ENCODE measurements at regions not wholly inside any gene's neighbourhood (a gene's known extent, or its start where the extent isn't known, plus 50 kb on each side); places are given as distances from the start of the nearest gene placed in this dataset.

DNA sequence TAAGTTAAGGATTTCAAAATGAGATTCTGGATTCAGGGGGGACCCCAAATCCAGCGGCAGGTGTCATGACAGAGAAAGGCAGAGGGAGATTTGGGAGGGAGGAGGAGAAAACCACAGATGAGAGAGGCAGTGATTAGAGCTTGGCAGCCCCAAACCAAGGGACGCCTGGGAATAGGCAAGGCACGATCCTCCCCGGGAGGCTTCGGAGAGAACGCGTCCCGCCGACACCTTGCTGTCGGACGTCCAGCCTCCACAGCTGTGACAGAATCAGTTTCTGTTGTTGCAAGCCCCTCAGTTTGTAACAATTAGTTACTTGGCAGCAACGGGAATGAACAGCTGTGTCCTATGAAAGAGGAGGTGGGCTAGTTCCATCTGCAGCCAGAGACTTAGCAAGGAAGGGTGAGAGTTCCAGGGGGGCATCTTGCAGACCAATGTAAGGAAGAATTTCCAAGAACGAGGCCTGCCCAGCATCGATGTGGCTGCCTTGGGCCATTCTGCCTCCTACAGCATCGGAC lies 110.7 kb upstream of the SDK2 start:
- DNase-seq (ENCODE audit: low read depth), result no peak

DNA sequence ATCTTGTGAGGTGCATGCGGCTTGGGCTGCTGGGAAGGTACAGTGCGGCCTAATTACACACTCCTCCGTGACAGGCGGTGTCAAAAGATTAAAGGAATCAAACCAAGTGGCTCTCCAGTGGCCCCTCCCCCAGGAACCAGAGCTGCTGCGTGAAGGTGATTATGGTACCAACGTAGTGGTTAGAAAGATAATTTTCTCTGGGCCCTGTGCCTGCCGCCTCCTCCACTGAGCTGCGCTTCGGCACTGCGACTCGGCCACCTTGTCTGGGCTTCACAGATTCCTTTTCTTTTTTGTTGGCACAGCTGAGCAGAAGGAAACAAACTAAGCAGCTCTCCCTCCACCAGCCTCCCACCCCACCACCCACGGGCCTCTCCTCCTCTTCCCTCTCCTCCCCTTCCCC lies 113.2 kb upstream of the SDK2 start:
- no peak for DNase-seq (ENCODE audit: low read depth)

DNA sequence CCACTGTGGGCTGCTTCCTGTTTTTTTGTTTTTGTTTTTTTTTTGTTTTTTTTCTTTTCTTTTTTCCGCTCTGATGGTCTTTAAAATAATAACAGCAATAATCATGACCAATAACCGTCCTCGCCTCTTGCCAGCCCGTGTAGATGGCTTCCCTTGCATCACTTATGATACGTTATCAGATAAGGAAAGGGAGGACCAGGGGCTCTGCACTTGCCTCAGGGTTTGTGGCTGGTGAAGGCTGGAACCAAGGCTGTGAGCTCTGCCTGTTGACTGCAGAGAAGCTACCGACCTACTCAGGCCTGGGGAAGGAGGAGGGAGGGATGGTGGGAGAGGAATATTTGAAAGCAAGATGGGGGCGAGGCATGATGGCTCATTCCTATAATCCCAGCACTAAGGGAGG lies 114.0 kb upstream of the SDK2 start:
- DNase-seq (ENCODE audit: low read depth), result no peak

DNA sequence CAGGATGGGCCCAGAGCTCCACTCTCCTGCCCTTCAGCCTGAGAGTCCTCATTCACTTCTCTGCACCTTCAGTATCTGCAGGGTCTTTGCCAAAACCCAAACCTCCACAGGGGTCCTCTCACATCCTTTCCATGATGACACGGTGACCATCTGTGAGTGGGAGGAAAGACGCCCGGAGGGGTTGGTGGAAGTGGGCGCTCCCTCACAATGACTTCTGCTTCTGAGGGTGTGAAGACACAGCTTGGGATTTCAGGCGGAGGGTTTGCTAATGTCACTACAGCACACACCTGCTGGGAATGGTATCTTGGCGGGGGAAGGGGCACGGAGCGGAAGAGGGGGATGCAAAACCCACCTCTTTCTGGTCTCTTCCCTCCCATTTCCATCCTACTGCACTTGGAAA lies 115.1 kb upstream of the SDK2 start:
- no peak for DNase-seq (ENCODE audit: low read depth)

DNA sequence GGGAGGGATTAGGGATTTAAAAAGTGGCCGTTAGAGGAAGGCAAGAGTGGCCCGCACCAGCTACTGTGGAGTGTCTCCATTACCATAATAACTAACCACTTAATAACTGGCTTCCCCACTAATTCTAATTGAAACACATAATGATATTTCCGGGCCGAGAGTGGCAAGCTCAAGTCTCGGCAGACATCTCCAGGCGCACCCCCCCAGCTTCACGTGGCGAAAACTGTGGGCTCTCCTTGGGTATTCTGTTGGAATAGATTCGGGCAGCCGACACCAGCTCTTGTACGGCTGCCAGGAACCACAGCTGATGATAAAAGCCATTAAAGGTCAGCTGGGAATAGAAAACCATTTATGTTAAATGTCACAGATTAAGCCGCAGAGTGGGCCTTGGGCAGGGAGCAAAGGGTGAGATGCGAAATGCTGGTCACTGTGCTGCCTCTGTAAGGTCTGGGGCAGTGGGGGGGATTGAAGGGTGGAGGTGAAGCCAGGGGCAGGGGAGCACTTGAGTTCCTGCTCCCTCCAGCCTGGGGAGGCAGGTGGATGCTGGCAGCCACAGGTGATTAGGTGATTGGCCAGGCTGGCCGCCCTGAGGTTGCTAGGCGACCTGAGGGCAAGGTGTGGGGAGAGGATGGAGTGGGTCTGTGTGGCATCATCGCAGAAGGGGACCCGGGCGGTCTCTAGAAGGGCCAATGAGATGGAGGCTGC lies 115.6 kb upstream of the SDK2 start:
- no peak for DNase-seq (ENCODE audit: low read depth)

DNA sequence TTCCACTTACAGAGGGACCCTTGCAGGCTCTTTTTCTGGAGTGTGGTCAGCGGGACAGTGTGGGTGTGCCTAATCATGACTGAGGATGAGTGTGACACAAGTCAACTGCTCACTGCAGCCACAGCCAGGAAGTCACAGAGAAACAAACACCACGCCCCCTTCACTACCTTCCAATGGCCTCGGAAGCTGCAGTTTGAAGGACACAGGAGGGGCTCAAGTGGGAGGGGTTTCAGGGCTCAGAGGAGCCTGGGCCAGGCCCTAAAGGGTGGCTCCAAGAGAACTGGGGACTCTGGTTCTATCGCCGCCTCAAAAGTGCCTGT lies 116.2 kb upstream of the SDK2 start:
- no peak for DNase-seq (ENCODE audit: low read depth)

DNA sequence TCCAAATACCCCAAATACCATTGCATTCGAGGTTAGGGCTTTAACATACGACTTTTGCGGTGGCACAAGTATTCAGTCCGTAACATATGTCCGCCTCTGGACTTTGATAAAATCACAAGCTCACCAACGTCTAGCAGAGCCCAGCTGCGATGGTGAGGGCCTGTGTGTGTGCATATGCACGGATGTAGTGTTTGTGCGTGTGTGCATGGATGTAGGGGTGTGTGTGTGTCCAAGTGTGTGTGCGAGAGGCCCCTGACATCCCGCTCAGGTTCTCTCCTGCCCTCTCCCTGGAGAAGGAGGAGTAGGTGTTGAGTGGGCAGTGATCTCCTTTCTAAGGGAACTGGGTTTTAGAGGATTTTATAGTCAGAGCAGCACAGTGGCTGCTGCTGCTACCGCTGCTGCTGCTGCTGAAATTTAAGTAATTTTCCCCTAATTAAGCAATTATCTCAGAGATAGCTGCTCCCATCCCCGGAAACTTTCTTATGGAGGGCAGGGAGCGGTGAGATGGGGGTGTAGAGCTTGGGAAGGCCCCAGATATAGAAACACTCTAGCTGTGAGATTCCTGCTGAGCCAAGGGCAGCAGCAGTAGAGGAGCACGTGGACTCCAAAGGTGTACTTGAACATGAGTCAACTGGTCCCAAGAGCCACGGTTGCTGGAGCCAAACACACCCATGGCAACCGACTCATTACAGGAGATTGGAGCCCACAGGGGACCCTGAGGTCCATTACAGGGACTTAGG lies 121.7 kb upstream of the SDK2 start:
- DNase-seq (ENCODE audit: low read depth), result no peak

DNA sequence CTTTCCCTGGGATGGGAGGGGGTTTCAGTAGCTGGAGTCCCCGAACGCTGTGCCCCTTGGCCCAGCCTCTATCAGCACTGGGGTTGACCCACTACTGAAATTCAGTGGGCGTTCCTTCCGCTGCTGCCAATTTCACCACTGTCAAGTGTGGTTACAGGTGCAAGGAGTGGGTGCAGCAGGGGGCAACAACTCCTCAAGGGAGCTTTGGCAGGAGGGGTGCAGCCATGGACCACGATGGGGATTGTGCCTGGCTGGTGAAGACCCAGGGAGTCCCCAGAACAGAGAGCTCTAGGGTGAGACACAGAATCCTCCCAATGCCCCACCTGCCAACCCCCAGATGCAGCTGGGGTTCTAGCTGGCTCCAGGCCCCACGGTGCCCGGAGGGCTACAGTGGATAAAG lies 123.5 kb upstream of the SDK2 start:
- no peak for DNase-seq (ENCODE audit: low read depth)

DNA sequence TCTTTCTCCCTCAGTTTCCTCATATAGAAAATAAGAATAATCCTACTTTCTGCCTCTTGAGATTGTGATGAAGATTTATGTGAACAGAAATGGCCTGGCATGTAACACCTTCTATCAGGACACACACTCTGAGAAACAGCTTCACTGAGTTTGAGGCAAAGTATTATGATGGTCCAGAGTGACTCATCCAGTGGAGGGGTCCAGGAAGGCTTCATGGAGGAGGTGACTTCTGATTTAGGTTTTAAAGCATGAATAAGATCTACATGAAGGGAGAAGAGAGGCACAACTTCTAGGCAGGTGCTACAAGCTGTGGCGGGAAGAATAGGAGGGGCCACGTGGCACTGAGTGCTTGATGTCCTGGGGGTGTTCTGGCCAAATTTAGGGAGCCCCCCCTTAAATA lies 124.4 kb upstream of the SDK2 start:
- DNase-seq (ENCODE audit: low read depth), result no peak

DNA sequence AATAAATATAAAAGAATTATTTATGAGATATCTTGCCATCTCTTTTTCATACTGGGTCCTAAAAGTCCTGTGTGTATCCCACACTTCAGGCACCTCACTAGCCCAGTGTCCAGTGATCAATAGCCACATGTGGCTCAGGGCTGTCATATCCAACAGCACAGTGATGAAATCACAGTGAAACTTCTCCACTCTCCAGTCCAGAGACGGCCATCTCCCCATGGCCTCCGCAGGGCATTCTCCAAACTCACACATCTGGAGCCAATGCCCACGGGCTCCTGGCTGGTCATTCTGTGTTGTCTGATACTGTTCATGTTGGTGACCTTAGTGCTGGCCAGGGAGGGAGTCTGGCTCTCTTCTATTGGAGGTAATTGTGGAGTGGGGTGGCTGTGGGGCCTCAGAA lies 125.2 kb upstream of the SDK2 start:
- no peak for DNase-seq (ENCODE audit: low read depth)

DNA sequence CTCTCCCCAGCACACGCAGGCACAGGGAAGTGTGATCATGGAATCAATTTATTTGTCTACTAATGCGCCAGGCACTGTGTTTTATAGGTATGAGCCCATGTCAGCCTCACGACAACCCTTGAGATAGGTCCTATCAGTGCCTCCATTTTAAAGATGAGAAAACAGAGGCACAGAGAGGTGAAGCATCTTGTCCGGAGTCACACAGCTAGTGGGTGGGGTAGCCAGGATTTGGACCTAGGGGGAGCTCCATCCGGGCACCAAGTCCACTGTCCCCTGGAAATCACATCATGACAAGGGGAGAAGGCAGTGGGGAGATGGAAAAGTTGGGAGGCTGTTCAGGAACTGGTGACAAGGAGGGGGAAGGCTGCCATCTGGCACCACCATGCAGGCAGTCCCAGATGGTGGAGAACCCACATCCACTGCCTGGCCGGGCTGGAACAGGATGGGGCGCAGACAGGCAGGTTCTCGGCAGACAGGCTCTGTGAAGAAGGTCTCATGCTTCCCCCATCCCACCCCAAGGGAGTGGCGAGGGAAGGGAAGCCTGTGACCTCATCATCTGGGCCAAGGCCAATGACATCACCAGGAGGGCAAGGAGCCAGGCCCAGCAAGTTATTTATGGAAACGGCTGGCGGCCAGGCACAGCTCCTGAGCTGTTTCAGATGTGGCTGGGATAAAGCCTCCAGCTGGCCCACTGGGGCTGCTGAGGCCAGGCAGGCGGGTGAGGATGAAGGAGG lies 126.0 kb upstream of the SDK2 start:
- no peak for DNase-seq (ENCODE audit: low read depth)

DNA sequence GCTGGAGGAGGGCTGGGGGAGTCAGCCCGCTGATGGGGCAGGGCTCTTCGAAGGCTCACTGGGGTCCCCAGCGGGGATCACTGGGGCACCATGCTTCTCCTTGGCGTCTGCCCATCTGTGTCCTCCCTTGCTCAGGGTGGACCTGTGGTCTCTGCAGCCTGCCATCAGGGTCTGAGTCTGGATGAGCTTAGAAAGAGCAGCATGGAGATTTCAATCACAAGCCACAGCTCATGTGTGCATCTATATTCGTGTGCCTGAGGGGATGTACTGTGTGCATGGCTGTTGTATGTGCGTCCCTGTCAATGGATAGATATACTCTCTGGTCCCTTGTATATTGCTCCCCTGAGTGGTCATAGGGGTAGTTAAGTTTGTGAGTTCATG lies 126.6 kb upstream of the SDK2 start:
- DNase-seq (ENCODE audit: low read depth), result no peak

DNA sequence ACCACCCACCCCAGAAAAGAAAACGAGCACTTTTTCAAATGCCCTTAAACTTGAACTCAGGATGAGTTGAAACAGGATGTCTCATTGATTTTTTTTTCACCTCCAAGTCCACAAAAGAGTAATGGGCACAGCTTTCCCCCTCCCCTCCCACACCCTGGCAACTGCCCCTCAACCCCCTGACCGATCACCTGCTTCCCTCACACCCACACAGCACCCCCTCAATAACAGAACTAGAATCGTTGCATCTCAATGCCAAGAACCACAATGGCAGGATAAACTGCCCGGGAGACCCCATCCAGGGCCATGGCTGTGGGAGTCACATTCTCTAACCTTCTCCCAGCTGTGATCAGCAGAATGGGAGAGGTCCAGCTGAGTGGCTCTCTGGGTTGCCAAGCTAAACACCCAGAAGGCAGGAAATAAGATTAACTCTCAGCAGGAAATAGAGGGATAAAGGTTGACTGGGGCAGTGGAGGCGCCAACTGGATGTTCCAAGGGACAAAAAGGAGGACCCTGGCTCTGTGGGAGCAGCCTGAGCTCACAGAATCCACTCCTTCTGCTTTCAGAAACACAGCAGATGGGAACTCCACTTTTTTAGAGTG lies 128.0 kb upstream of the SDK2 start:
- no peak for DNase-seq (ENCODE audit: low read depth)

DNA sequence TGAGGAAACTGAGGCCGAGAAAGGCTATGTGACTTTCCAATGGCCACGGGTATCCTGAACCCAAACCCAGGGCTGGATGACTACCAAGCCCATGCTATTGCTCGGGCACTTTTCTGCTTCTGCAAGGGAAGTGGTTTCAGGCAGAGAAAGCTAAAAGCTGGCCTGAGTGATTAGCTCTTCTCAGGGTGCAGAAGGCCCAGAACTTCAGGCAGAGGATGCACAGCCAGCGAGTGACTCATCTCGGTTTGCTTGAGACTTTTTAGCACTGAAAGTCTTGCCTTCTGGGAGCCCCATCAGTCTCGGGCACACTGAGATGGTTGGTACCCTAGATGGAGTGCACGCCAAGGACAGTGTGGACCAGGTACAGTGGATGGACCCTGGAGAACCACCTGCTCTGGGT lies 129.5 kb upstream of the SDK2 start:
- no peak for DNase-seq (ENCODE audit: low read depth)

DNA sequence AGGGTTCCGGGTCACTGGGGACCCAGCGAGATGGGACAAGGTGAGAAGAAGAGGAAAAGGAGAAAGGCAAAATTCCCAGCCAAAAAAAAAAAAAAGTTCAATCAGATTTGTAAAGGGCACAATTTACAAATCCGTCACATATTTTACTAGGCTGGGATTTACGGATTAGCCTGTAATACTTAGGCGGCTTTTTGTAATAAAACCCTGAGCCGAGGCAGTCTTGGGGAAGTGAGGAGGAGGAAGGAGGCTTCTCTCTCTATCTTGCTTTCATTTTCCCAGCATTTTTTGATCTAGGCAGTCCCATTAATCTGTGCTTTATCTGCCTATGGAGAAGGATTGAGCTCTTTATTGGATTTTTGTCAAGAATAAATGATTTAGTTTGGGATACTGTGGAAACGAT lies 130.6 kb upstream of the SDK2 start:
- DNase-seq (ENCODE audit: low read depth), result no peak

DNA sequence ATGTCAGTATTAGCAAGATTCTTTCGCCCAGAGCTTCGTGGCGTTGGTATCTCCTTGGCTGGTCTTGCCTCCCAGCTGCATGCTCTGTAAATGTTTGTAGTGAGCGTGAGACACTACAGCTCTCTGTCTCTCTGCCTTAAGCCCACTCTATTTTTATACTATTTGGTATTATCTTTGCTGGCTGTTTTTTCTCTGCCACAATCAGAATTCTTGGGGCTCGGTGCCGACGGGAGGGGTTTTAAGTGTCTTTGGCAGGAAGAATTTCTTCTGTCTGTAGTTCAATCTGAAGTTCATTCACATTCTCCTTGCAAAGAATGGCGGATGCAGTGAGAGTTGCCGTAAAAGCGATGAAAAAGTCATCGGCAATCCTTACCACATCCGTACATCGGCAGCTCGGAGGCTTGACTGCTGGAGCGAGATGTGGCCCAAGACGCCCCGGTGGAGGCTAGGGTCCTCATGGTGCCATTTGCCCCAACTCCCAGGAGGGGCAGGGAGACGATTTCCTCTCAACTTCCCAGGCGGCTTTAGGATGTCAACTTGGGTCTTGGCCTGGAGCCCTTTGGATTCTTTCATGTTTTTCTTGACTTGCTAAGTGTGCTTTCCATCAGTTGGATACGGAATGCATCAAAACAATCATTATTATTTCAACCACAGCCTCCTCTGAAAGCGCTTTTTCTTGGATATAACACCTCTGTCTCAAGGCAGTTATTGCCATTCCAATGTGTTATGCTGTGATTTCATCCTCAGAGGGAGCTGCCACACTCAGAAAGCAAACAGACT lies 132.3 kb upstream of the SDK2 start:
- no peak for DNase-seq (ENCODE audit: low read depth)

DNA sequence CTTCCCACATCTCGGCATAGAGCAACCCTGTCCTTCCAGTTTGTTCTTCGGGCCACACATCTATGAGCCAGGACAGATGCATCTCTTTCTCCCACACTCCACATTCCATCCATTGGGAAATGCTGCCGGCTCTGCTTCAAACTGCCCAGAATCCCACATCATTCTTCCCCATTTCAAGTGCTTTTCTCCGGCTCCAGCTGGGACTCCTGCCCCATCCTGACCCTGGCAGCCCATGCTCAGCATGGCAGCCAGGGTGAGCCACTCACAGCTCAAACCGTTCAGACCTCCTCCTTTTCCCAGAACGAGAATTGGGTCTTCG lies 132.8 kb upstream of the SDK2 start:
- DNase-seq (ENCODE audit: low read depth), result no peak

DNA sequence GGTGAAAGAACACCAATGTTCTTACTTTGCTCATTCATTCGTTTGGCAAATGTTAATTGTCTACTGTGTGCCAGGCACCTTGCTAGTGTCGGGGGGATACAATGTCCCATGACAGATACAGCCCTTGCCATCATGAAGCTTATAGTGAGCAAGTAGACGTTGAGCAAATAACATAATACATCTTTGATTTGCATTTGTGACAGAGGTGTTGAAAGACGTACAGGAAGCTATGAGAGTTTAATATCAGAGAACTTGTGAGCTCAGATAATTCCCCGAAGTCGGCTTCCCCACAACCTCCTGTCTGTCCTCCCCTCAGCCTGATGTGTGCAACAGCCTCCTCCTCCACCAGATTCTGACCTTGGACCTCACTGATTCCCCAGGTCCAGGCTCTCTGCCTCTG lies 138.0 kb upstream of the SDK2 start:
- no peak for DNase-seq (ENCODE audit: low read depth)

DNA sequence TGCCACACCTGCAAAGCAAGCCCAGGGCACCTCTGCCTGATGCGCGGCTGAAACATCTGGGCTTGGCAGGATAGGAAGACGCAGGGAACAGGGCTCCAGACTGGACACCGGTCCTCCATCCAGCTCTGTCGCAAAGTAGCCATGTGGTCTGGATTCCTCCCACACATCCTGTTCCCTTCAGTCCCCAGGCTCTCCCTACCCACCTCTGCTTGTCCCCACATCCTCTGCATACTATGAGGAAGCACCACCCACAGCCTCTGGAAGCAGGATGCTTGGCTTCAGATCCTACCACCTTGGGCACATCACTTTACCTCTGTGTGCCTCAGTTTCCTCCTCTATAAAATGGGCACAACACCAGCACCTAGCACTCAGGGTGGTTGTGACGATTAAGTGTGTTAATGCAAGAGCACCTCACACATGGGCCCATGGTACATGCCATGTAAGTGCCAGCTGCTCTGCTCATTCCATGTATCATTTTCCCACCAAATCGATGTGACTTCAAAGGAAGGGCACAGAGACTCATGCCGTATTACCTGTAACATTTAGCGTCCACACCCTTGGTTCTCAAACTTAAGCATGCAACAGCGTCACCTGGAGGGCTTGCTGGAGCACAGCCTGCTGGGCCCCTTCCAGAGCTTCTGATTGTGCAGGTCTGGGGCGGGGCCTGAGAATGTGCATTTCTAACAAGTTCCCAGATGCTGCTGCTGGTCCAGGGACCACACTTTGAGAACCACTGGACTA lies 138.6 kb upstream of the SDK2 start:
- no peak for DNase-seq (ENCODE audit: low read depth)

DNA sequence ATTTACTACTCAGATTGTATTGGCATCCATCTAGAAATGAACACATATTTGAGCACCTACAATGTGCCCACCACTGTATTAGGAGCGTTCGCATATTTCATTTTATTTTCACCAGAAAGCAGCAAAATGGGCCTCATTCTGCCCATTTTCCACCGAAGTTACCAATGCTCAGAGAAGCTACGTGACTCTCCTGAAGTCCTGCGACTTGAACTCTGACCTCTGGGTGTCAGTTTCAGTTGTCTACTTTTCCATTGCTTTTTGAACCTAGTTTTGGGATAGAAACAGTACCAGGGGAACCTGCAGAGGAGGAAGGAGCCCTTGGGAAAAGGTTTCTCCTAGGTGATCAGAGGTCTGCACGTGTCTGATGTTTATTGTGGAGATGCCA lies 139.1 kb upstream of the SDK2 start:
- DNase-seq (ENCODE audit: low read depth), result no peak

DNA sequence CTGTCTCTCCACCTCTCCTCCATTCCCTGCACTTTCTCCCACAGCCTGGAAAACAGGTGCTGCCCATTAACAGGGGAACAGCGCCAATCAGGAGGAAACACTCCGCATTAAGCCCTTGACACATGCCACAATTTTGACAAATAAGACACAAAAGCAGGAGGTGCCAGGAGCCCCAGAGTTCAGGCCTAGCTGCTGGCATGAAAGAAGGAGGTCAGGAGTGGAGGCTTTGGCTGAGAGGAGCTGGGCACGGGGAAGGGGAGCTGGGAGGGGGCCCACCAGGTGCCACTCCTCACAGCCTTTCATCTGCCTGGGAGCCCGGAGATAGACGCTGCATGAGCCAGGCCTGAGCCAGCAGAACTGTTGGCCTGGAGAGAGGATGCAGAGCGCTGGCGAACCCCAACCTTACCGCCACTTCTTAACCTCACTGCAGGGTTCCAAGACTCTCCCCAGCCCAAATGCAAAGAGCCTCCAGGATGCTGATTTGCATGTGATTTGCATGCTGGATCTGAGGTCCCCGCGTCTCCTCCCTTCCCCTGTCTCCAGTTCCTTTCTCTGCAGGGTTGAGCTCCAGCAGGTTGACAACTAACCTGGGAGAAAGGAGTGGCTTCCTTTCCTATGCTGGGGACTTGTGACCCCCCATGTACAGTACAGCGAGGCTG lies 139.8 kb upstream of the SDK2 start:
- no peak for DNase-seq (ENCODE audit: low read depth)
